HAP-1 (cell line): ENCODE measurements at regions not wholly inside any gene's neighbourhood (a gene's known extent, or its start where the extent isn't known, plus 50 kb on each side); places are given as distances from the start of the nearest gene placed in this dataset.
"Not testable (repeated sequence)": the region's sequence is repeated elsewhere in the genome, so short reads cannot be mapped to it uniquely, and the experiment has no call there.

Experiments used
- DNase-seq, 2 experiments: peaks; one replicate each; pipeline ENCODE4 v3.0.0-alpha.2; 2016 to 2020; ENCODE audit warnings: low spot score in 2 of 2
- H3K27me3 ChIP-seq: fragments of 250-450 bp; sonication (Bioruptor Pico); 2 replicates; pipeline ENCODE4 v1.5.1; 2020; ENCODE audit warnings: low read depth, mild to moderate bottlenecking, moderate library complexity
- H3K36me3 ChIP-seq: fragments of 250-450 bp; sonication (Bioruptor Pico); replicated peaks from 2 replicates; pipeline ENCODE4 v1.5.1; 2020; ENCODE audit warnings: mild to moderate bottlenecking
- H3K4me1 ChIP-seq: fragments of 250-450 bp; sonication (Bioruptor Pico); 2 replicates; pipeline ENCODE4 v1.5.1; 2020; ENCODE audit warnings: mild to moderate bottlenecking
- H3K4me3 ChIP-seq: fragments of 250-450 bp; sonication (Bioruptor Pico); 2 replicates; pipeline ENCODE4 v1.5.1; 2020; ENCODE audit warnings: mild to moderate bottlenecking, moderate library complexity
- H3K9me3 ChIP-seq: fragments of 250-450 bp; sonication (Bioruptor Pico); 2 replicates; pipeline ENCODE4 v1.5.1; 2020; ENCODE audit warnings: mild to moderate bottlenecking, moderate library complexity
- in situ Hi-C: fragments of 300-500 bp; cut with MboI; formaldehyde crosslinking; loops from 3 replicates; pipeline ENCODE4 v1.14.3; 2020; ENCODE audit warnings: low sequenced_read_pairs, inconsistent platforms, mixed read lengths

DNA sequence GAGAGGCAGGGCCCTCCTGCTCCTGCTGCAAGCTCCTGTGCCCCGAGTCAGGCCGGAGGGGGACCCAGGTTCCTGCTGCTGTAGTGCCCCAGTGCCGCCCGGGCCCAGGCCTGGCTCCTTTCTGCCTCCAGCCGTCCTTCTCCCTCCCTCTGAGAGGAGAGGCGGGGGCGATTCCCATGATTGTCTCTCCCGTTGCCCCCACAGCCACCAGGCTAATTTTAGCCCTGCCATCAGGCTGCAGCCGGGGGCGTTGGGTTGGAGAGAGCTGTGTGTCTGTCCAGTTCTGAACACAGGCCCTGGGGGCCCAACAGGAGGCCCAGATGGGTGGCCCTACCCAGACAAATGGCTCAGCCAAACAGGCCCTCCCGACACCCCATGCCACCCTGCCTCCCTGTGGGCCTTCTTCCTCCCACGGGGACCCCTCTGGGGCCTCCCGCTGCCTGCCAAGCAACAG lies 214.8 kb downstream of the TBC1D2B start:
- H3K9me3 ChIP-seq: no peaks in the 10 kb centered on the region
- no peak for DNase-seq
- in situ Hi-C loops: no loop called here
- H3K36me3 ChIP-seq: no peaks in the 10 kb centered on the region
- no peak overlapping the region for H3K4me3 ChIP-seq
- H3K27me3 ChIP-seq: no peaks in the 10 kb centered on the region; the same call in 1 of the 2 replicates
- no peaks in the 10 kb centered on the region for H3K4me1 ChIP-seq

DNA sequence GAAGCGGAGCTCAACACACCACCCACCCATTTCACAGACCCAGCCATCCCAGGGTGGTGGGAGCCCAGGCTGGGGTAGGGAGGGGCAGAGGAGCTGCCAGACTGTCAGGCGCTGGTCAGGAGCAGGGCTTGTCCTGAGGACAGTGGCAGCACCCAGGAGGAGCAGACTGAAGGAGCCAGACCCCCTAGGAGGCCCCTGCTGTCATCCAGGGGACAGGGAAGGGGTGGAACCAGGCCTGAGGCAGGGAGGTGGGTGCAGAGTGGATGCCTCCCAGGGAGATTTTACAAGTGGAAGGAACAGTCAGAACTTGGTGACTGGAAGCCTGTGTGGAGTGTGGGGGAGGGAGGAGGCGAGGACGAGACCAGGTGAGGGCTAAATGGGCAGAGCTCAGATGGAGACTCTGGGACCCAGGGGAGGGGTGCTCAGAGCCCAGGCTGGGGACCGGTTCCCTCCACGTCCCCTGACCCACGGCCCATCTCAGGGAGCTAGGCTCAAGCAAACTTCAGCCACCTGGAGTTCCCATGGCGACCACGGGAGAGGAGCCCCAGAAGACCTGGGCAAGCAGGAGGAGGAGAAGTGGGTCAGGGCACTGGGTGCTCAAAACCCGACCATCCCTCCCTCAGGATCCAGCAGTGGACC lies 215.4 kb downstream of the TBC1D2B start:
- H3K27me3 ChIP-seq, H3K9me3 ChIP-seq, H3K4me1 ChIP-seq, DNase-seq, in situ Hi-C loops, H3K36me3 ChIP-seq, H3K4me3 ChIP-seq: not testable (repeated sequence)

DNA sequence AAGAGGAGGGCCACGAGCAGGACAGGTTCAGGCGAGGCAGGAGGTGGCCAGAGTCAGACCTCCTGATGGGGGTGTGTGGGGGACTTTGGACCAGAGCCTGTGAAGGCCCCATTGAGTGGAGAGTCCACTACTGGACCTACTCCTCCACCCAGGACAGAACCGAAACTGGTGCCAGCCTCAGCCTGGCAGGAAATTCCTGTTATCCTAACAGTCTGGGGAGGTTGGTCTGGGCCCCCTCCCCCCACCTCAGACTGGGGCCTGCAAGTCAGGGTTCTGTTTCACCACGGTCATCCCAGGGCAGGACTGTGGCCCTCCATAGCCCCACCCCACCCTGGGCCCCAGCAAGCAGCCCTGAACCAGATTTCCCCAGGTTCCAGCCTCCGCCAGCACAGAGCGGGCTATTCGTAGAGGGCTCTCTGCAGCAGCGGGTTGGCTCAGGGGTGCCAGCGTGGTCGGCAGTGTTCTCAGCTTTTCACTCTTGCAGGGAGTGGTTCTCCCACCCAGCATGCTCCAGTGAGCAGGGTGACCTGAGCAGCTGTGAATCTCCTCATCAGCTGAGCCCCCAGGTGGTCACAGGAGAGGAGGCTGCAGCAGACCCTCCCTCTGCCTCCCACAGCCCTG lies 217.3 kb downstream of the TBC1D2B start:
- peaks cover 4% of the 10 kb centered on the region for H3K27me3 ChIP-seq
- no peak for DNase-seq
- no peaks in the 10 kb centered on the region for H3K9me3 ChIP-seq
- no peaks in the 10 kb centered on the region for H3K4me1 ChIP-seq
- no peak overlapping the region for H3K4me3 ChIP-seq
- in situ Hi-C loops: no loop called here
- no peaks in the 10 kb centered on the region for H3K36me3 ChIP-seq

DNA sequence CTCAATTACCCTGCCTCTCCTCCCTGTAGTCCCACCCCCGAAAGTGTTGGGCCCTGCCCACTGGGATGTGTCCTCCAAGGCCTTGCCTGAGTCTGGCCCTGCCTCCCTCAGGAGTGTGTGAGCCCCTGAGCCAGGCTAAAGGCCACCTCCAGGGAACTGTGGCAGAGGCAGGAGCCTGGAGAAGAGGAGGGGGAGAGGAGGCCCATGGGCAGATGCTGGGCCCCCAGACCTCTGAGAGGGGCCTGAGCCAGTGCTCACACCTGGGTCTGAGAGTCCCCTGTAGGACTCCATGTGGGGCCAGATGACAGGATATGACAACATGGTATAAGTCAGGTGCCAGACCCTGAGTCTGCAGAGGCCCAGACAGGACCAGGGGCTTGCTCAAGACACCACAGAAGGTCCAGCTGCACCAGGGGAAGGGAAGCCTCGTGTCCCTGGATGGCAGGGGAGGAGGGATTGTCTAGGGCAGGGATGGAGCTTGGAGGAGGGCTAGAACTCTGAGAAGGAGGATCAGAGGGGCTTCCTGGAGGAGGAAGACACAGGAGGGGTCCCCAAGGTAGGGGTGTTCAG lies 217.9 kb downstream of the TBC1D2B start:
- Histone ChIP-seq H3K27me3 (peaks cover 8% of the 10 kb centered on the region), H3K9me3 (no peaks in the 10 kb centered on the region), H3K36me3 (no peaks in the 10 kb centered on the region), H3K4me1 (no peaks in the 10 kb centered on the region), H3K4me3 (no peak overlapping the region)
- in situ Hi-C loops: no loop called here
- peak in 1 of 2 experiments; percentile 50 for DNase-seq

DNA sequence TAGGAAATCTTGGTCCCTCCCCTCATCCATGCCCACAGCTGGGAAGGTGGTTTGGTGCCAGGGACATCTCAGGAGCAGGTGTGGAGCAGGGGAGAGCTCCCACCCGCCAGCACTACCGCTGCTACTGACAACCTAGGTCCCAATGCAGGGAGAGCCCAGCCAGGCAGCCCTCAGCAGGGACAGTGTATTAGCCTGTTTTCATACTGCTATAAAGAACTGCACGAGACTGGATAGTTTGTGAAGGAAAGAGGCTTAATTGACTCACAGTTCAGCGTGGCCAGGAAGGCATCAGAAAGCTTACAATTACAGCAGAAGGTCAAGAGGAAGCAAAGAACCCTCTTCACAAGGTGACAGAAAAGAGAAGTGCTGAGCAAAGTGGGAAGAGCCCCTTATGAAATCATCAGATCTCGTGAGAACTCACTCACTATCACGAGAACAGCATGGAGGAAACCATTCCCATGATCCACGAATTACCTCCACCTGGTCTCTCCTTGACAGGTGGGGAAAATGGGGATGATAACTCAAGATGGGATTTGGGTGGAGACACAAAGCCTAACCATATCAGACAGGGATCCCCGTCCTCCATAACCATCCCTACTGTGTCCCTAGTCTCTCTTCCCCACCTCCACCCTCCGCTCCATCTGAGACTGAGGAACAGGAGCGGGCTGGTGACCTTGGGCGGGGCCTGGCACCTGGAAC lies 218.6 kb downstream of the TBC1D2B start:
- Histone ChIP-seq H3K4me3 (no peak overlapping the region), H3K4me1 (no peaks in the 10 kb centered on the region), H3K27me3 (peaks cover 14% of the 10 kb centered on the region), H3K36me3 (no peaks in the 10 kb centered on the region), H3K9me3 (no peaks in the 10 kb centered on the region)
- in situ Hi-C loops: no loop called here
- no peak for DNase-seq

DNA sequence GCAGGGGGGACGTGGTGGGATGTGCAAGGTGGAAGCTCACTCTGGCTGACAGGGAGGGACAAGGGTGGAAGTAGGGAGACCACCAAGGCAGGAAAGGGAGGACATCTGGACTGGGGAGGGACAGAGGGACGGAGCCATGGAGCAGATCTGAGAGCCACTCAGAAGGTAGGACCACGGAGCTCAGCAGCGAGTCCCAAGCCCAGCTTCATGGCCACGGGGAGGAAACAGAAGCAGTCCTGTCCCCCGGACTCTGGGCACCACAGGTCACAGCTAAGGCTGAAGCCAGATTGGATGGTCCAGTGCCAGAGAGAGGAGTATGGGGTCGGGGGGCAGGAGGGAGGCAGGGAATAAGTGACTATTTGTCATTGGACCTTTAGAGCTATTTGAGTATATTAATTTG lies 220.1 kb downstream of the TBC1D2B start:
- Histone ChIP-seq H3K27me3 (peaks cover 23% of the 10 kb centered on the region), H3K9me3 (no peaks in the 10 kb centered on the region), H3K36me3 (no peaks in the 10 kb centered on the region), H3K4me3 (no peak overlapping the region), H3K4me1 (no peaks in the 10 kb centered on the region)
- no peak for DNase-seq
- in situ Hi-C loops: no loop called here

DNA sequence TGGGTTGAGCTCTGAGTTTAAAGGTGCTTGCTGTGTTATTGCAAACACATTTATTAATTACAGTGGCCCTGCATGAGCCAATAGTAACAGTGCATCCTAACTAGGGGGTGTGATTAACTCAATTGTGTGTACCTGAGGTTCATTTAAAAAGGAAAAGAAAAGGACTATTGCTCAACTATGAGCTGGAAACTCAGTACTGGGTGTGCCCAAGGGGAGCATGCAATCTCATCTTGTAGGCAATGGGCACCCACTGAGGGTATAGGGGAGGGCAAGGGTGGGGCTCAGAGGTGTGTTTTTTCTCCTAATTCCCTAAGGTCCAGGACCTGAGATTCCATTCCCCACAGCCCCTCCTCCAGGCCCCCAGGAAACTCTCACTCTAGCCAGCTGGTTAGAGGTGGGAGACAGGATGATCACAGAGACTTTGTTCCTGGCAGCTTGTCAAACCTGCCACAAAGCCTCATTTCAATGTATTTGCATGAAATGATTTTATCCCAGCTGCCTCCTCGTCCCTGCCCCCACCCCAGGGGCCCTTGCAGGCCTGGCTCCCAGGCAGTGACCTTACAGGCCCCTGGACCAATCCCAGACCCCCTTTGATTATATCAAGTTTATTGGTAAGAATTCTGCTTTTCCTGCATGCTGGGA lies 220.7 kb downstream of the TBC1D2B start:
- Histone ChIP-seq H3K9me3 (no peaks in the 10 kb centered on the region), H3K27me3 (peaks cover 23% of the 10 kb centered on the region), H3K4me3 (no peak overlapping the region), H3K4me1 (no peaks in the 10 kb centered on the region), H3K36me3 (no peaks in the 10 kb centered on the region)
- in situ Hi-C loops: no loop called here
- no peak for DNase-seq

DNA sequence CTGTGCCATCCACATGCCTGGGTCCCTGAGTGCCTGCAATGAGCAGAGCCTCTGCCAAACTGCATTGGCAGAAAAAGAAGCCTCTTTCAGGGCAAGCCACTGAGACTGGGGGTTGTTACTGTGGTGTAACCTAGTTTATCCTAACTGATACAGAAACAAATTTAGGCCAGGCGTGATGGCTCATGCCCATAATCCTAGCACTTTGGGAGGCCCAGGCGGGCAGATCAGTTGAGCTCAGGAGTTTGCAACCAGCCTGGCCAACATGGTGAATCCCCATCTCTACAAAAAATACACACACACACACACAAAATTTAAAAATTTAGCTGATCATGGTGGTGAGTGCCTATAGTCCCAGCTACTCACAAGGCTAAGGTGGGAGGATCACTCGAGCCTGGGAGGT lies 221.6 kb downstream of the TBC1D2B start:
- no peaks in the 10 kb centered on the region for H3K4me1 ChIP-seq
- DNase-seq: no peak
- peaks cover 28% of the 10 kb centered on the region for H3K27me3 ChIP-seq
- in situ Hi-C loops: no loop called here
- no peaks in the 10 kb centered on the region for H3K36me3 ChIP-seq
- H3K4me3 ChIP-seq: no peak overlapping the region
- no peaks in the 10 kb centered on the region for H3K9me3 ChIP-seq

DNA sequence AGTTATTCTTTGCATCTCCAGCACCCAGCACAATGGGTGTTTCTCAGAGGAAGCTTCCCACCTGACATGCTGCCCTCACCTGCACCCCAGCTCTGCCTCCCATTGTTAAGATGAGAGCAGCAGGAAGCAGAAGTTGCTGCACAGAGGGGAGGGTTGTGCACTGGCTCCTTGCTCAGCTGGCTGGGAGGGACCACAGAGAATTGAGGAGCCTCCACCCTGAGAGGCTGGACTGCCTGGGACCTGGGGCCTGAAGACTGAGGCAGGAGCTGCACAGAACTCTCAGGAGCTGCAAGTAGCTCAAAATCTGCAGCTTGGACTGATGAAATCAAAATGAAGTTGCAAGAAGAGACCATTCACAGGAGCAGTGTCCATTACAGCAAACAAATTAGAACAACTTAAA lies 222.3 kb upstream of the LINGO1 start:
- peaks cover 5% of the 10 kb centered on the region; the same call in 1 of the 2 replicates for H3K9me3 ChIP-seq
- peaks cover 28% of the 10 kb centered on the region for H3K27me3 ChIP-seq
- no peaks in the 10 kb centered on the region for H3K36me3 ChIP-seq
- in situ Hi-C loops: no loop called here
- DNase-seq: no peak
- no peak overlapping the region for H3K4me3 ChIP-seq
- H3K4me1 ChIP-seq: no peaks in the 10 kb centered on the region

DNA sequence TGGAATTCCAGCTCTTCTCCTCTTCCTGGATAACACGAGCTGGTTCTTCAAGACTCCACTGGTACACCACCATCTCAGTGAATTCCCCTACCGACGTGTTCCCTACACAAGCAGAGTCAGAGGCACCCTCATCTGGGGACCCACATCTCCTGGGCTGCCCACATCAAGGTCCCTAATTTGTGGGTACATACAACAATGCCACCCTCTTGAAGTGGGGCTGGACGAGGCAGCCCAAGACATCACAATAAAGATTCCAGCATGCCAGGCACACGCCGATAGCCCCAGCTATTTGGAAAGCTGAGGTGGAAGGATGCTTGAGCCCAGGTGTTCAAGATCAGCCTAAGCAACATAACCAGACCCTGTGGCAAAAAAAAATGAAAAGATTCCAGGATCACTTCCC lies 221.2 kb upstream of the LINGO1 start:
- in situ Hi-C loops: no loop called here
- no peaks in the 10 kb centered on the region for H3K4me1 ChIP-seq
- DNase-seq: no peak
- peaks cover 6% of the 10 kb centered on the region; the same call in 1 of the 2 replicates for H3K9me3 ChIP-seq
- peaks cover 31% of the 10 kb centered on the region for H3K27me3 ChIP-seq
- H3K36me3 ChIP-seq: no peaks in the 10 kb centered on the region
- no peak overlapping the region for H3K4me3 ChIP-seq

DNA sequence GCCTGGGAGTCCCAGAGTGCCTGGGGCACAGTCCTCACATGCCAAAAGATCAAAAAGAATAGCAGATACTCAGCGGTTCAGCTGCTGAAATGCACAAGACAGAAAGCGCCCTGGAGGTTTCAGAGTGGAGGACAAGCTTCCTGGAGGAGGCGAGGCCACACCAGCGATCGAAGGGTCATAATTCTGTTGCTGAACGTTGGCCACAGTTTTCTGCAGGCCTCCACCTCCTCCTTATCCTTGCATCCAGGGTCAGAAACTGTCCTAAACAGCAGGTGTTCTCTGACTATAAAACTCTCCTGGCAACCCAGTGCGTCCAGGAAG lies 220.3 kb upstream of the LINGO1 start:
- no peak for DNase-seq
- no peak overlapping the region for H3K4me3 ChIP-seq
- H3K4me1 ChIP-seq: no peaks in the 10 kb centered on the region
- H3K36me3 ChIP-seq: no peaks in the 10 kb centered on the region
- peaks cover 31% of the 10 kb centered on the region for H3K27me3 ChIP-seq
- peaks cover 6% of the 10 kb centered on the region; the same call in 1 of the 2 replicates for H3K9me3 ChIP-seq
- in situ Hi-C loops: no loop called here

DNA sequence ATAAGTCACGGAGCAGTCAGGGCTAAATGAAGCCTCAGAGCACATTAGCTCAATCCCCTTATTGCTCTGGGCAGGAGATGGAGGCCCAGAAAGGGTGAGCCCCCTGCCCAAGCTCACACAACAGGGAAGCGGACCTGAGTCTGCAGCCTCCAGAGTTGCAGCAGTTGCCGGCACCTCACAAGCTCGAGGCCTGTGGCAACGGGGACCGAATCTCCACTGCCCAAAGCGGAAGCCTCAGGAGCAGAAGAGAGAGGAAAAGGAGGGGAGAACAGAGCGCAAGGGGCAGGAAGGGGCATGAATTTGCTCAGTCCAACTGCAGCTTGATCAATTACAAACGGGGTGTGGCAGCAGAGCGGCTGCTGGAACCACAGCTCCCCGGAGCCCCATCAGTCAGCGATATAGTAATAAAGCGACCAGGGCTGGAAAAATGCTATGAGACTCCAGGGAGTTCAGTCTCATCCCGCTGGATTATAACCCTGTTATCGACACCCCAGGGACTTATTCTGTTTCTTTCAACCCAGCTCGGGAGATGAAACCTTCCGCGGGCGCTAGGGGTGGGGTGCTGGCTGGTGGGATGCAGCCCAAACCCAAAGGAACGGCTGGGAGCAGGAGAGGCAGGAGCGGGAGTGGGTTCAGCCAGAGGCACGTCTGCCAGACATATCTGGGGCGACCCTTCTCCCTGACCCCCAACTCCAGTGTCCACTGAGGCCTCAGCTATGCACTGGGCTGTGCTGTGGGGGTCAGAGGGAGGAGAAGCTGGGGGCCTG lies 219.7 kb upstream of the LINGO1 start:
- Histone ChIP-seq H3K4me1 (no peaks in the 10 kb centered on the region), H3K4me3 (no peak overlapping the region), H3K27me3 (peaks cover 31% of the 10 kb centered on the region), H3K36me3 (no peaks in the 10 kb centered on the region), H3K9me3 (peaks cover 6% of the 10 kb centered on the region; the same call in 1 of the 2 replicates)
- in situ Hi-C loops: no loop called here
- no peak for DNase-seq

DNA sequence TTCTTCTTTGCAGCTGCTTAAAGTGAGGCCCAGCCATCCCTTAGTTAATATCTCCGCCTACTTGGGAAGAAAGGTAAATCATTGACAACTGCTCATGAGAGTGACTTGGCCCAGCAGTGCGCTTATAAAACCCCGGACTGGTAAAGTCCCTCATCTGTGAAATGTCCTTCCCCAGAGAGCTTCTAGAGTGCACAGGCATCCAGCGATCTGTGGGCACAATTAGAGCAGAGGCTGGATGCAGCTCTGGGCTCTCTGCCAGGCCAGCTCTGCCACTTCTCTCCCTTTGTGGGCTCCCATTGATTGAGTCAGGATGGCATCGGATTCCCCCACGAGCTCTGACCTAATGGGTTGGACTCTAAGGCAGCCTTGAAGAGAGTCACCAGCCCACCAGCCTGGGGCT lies 219.0 kb upstream of the LINGO1 start:
- no peaks in the 10 kb centered on the region for H3K4me1 ChIP-seq
- H3K27me3 ChIP-seq: peaks cover 31% of the 10 kb centered on the region
- H3K4me3 ChIP-seq: no peak overlapping the region
- peaks cover 6% of the 10 kb centered on the region; the same call in 1 of the 2 replicates for H3K9me3 ChIP-seq
- in situ Hi-C loops: no loop called here
- no peak for DNase-seq
- no peaks in the 10 kb centered on the region for H3K36me3 ChIP-seq
